ENCODE measurements at regions not wholly inside any gene's neighbourhood (a gene's known extent, or its start where the extent isn't known, plus 50 kb on each side); places are given as distances from the start of the nearest gene placed in this dataset.

DNA sequence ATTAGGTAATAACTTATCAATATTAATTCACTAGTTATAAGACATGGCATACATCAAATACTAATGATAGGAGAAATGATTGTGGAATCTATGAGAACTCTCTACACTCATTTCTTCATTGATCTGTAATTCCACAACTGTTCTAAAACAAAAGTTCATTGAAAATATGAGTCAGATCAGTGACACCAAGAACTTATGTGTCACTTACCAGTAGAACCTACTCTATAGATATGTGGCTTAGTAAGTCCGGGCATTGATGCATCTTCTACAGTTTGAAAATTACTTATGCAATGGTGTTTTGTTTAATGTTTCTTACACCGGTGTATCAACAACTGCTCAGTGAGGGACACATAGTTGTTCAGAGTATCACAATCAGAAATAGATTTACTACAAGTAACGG, 520.3 kb downstream of the ARAP2 start:
- Histone ChIP-seq H3K27me3 (ENCODE audit: insufficient read depth, low read length, poor library complexity, severe bottlenecking) (no peaks in the 10 kb centered on the region), H2AFZ (ENCODE audit: low read length) (no peak overlapping the region), H3K9me2 (replicated peaks; ENCODE audit: low read depth, low read length) (no peaks in the 10 kb centered on the region), H3K4me3 (ENCODE audit: low read length, poor library complexity, severe bottlenecking) (no peak overlapping the region), H3K9me3 (ENCODE audit: insufficient read depth, low read depth, low read length) (no peaks in the 10 kb centered on the region), H3F3A (ENCODE audit: low read depth) (no peaks in the 10 kb centered on the region), H3K9ac (ENCODE audit: low read depth, low read length, poor library complexity, severe bottlenecking) (no peak overlapping the region), H3K36me3 (ENCODE audit: insufficient read depth, low read length) (no peaks in the 10 kb centered on the region), H3K4me2 (ENCODE audit: low read depth, low read length, poor library complexity, severe bottlenecking) (no peak overlapping the region), H3K4me1 (ENCODE audit: insufficient read depth, low read length, poor library complexity, severe bottlenecking) (no peaks in the 10 kb centered on the region), H3K79me2 (ENCODE audit: insufficient read depth, low read length) (no peaks in the 10 kb centered on the region), H4K20me1 (ENCODE audit: insufficient read depth, low read length, poor library complexity, severe bottlenecking) (no peaks in the 10 kb centered on the region)
- TF ChIP-seq EZH2phosphoT487 (IDR thresholded peaks at IDR 0.05; ENCODE audit: borderline replicate concordance) = no peak
- TF ChIP-seq, protein P1, sequence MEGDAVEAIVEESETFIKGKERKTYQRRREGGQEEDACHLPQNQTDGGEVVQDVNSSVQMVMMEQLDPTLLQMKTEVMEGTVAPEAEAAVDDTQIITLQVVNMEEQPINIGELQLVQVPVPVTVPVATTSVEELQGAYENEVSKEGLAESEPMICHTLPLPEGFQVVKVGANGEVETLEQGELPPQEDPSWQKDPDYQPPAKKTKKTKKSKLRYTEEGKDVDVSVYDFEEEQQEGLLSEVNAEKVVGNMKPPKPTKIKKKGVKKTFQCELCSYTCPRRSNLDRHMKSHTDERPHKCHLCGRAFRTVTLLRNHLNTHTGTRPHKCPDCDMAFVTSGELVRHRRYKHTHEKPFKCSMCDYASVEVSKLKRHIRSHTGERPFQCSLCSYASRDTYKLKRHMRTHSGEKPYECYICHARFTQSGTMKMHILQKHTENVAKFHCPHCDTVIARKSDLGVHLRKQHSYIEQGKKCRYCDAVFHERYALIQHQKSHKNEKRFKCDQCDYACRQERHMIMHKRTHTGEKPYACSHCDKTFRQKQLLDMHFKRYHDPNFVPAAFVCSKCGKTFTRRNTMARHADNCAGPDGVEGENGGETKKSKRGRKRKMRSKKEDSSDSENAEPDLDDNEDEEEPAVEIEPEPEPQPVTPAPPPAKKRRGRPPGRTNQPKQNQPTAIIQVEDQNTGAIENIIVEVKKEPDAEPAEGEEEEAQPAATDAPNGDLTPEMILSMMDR (conservative IDR thresholded peaks at IDR 0.05; ENCODE audit: low read length) = no peak

GRCh38 chr4:35725131-35725530, 519.2 kb downstream of the ARAP2 start:
- H3K27me3 ChIP-seq (ENCODE audit: insufficient read depth, low read length, poor library complexity, severe bottlenecking) = no peaks in the 10 kb centered on the region
- TF ChIP-seq EZH2phosphoT487 (IDR thresholded peaks at IDR 0.05; ENCODE audit: borderline replicate concordance) = no peak
- TF ChIP-seq, protein P1 (conservative IDR thresholded peaks at IDR 0.05; ENCODE audit: low read length) = peak; percentile 71
- H3K4me1 ChIP-seq (ENCODE audit: insufficient read depth, low read length, poor library complexity, severe bottlenecking) = no peaks in the 10 kb centered on the region
- no peak overlapping the region for H3K4me2 ChIP-seq (ENCODE audit: low read depth, low read length, poor library complexity, severe bottlenecking)
- no peaks in the 10 kb centered on the region for H3K9me2 ChIP-seq (replicated peaks; ENCODE audit: low read depth, low read length)
- no peaks in the 10 kb centered on the region for H3K79me2 ChIP-seq (ENCODE audit: insufficient read depth, low read length)
- no peak overlapping the region for H3K4me3 ChIP-seq (ENCODE audit: low read length, poor library complexity, severe bottlenecking)
- no peaks in the 10 kb centered on the region for H4K20me1 ChIP-seq (ENCODE audit: insufficient read depth, low read length, poor library complexity, severe bottlenecking)
- no peak overlapping the region for H2AFZ ChIP-seq (ENCODE audit: low read length)
- no peak overlapping the region for H3K9ac ChIP-seq (ENCODE audit: low read depth, low read length, poor library complexity, severe bottlenecking)
- H3F3A ChIP-seq (ENCODE audit: low read depth) = no peaks in the 10 kb centered on the region
- H3K9me3 ChIP-seq (ENCODE audit: insufficient read depth, low read depth, low read length) = no peaks in the 10 kb centered on the region
- no peaks in the 10 kb centered on the region for H3K36me3 ChIP-seq (ENCODE audit: insufficient read depth, low read length)

DNA sequence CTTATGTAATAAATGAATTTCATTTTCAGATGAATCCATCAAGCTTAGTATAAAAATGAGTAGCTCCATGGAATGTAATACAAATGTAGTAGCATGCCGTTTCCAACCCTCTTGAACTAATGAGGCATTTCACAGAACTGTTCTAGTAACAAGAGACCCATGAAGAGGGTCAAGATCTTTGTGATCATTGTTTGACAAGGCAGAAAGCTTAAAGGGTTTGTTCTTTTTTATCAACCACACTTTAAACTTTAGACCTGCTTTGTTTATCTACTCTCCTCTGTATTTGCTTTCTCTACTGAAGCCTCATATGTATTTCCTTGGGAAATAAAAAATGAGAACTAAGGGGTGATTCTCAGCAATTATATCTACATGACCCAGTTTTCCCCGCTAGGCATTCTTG, 513.9 kb downstream of the ARAP2 start:
- Histone ChIP-seq H4K20me1 (ENCODE audit: insufficient read depth, low read length, poor library complexity, severe bottlenecking) (no peaks in the 10 kb centered on the region), H3K79me2 (ENCODE audit: insufficient read depth, low read length) (no peaks in the 10 kb centered on the region), H3K4me1 (ENCODE audit: insufficient read depth, low read length, poor library complexity, severe bottlenecking) (no peaks in the 10 kb centered on the region), H3K4me2 (ENCODE audit: low read depth, low read length, poor library complexity, severe bottlenecking) (no peak overlapping the region), H3F3A (ENCODE audit: low read depth) (no peaks in the 10 kb centered on the region), H3K9me2 (replicated peaks; ENCODE audit: low read depth, low read length) (no peaks in the 10 kb centered on the region), H3K9me3 (ENCODE audit: insufficient read depth, low read depth, low read length) (no peaks in the 10 kb centered on the region), H3K27me3 (ENCODE audit: insufficient read depth, low read length, poor library complexity, severe bottlenecking) (no peaks in the 10 kb centered on the region), H3K4me3 (ENCODE audit: low read length, poor library complexity, severe bottlenecking) (no peak overlapping the region), H3K36me3 (ENCODE audit: insufficient read depth, low read length) (no peaks in the 10 kb centered on the region), H3K9ac (ENCODE audit: low read depth, low read length, poor library complexity, severe bottlenecking) (no peak overlapping the region), H2AFZ (ENCODE audit: low read length) (no peak overlapping the region)
- no peak for TF ChIP-seq EZH2phosphoT487 (IDR thresholded peaks at IDR 0.05; ENCODE audit: borderline replicate concordance)
- TF ChIP-seq, protein P1 (conservative IDR thresholded peaks at IDR 0.05; ENCODE audit: low read length) = no peak

Data from Loucy (cell line).